ENCODE measurements at regions not wholly inside any gene's neighbourhood (a gene's known extent, or its start where the extent isn't known, plus 50 kb on each side); places are given as distances from the start of the nearest gene placed in this dataset.
"Not testable (repeated sequence)": the region's sequence is repeated elsewhere in the genome, so short reads cannot be mapped to it uniquely, and the experiment has no call there.

- DNase-seq = no peak
These were observed 99.4 kb upstream of the SOX21 start for GRCh38 chr13:94811753-94812152.

- no peak for DNase-seq
These were observed 88.1 kb upstream of the SOX21 start for GRCh38 chr13:94800423-94800822.

GRCh38 chr13:94799299-94799698 lies 87.0 kb upstream of the SOX21 start:
- no peak for DNase-seq

GRCh38 chr13:94798738-94799137 lies 86.4 kb upstream of the SOX21 start:
- no peak for DNase-seq

GRCh38 chr13:94795292-94795691 lies 82.9 kb upstream of the SOX21 start:
- DNase-seq = no peak

- DNase-seq = not testable (repeated sequence)
These were observed 73.9 kb upstream of the SOX21 start for GRCh38 chr13:94786246-94786645.

- no peak for DNase-seq
These were observed 71.7 kb upstream of the SOX21 start for GRCh38 chr13:94784066-94784465.

- DNase-seq = no peak
These were observed 71.1 kb upstream of the SOX21 start for GRCh38 chr13:94783489-94783888.

GRCh38 chr13:94780421-94780820 lies 68.1 kb upstream of the SOX21 start:
- no peak for DNase-seq

GRCh38 chr13:94778986-94779385 lies 66.6 kb upstream of the SOX21 start:
- DNase-seq = no peak

- DNase-seq = no peak
These were observed 66.2 kb upstream of the SOX21 start for GRCh38 chr13:94778585-94778984.

- DNase-seq = no peak
These were observed 64.6 kb upstream of the SOX21 start for GRCh38 chr13:94776956-94777355.

- no peak for DNase-seq
These were observed 64.0 kb upstream of the SOX21 start for GRCh38 chr13:94776300-94776699.

GRCh38 chr13:94765814-94766213 lies 53.5 kb upstream of the SOX21 start:
- no peak for DNase-seq

- DNase-seq = no peak
These were observed 52.4 kb upstream of the SOX21 start for GRCh38 chr13:94764576-94765321.
